ENCODE measurements at regions not wholly inside any gene's neighbourhood (a gene's known extent, or its start where the extent isn't known, plus 50 kb on each side); places are given as distances from the start of the nearest gene placed in this dataset.

DNA sequence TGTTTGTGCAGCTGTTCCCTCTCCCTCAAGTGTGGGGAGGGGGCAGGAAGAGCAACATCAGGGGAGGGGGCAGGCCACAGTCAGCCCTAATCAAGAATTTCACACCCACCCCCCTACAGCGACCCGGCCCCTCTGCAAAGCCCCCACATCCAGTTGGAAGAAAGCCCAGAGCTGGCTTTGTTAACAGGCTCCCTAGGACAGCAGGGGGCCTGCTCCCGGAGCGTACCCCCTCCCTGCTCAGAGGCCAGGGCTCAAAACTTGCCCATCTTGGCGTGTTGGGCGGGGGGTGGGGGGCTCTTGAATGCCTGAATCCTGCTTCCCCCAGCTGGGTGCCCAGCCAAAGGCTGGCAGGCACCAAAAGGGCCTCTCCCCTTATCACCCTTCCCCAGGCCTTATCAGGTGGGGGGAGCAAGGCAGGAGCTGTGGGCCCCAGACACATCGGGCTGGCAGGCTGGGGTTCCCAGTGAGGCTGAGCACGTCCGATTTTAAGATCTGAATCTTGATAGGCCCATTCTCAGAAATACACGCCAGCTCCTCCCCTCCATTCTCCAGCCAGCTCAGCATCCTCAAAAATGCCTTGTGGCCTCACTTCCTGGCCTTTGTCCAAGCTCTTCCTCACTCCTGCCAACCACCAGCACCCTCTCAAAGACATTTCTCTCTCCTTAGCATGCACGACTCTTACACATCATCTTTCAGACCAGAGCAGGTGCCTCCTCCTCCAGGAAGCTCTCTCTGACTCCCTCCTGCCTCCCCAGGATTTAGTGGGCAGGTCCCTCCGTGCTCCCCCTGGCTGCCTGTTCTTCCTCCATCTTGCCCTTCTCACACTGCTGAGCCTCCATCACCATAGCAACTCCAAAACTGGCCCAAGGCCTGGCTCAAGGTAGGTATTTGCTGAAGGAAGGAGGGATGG, 384.8 kb downstream of the MN1 start:
- DNase-seq (ENCODE audit: low read depth): peak; percentile 94

DNA sequence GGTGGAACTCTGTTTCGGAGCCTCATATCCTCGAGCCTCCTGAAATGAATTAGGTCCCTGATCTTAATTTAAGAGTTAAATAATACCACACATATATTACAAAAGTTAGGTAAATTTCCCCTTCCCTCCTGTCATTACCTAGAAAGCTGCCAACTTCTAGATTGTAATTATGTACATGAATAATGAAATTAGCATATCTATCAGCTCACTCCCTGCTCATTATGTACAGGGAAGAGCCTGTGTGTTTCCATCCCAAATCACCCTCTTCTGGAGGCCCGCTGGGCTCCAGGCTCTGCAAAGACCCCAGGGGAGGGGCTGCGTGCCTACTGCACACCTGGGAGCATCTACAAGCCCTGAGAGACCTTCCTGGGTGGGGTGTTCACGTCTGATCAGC, 384.1 kb downstream of the MN1 start:
- DNase-seq (ENCODE audit: low read depth): no peak

DNA sequence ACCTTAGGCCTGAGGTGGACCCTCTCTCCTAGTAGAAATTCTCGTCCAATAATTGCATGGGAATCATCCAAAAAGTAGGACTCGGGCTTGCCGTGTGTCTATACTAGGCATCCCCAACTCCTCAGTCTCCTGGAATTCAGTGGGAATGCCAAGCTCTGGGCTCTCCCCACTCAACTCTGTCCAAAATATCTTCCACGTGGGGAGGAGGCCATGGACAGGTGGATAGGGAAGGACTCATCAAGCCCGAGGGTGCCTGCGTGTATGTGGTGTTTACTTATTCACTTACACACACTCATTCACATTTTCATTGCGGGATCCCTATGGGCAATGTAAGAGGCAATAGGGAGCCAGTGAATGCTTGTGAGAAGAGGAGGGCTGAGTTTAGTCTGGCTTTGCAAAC, 383.3 kb downstream of the MN1 start:
- DNase-seq (ENCODE audit: low read depth): no peak

DNA sequence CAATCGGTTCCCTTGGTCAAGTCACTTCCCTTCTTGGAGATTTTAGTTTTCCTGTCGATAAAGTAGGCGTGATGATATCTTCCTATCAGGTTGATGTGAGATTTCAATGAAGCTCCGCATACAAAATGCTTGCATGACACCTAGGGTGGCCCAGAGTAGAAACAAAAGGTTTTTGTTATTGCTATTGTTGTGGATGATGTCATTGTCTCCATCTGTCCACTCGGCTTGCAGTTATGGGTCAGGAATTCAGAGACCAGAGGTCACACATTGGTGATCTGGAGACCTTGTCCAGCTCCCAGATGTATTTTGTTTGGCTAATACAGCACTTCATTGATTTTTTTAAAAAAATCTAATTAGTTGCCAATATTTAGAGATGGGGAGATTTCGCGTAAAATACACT, 382.1 kb downstream of the MN1 start:
- no peak for DNase-seq (ENCODE audit: low read depth)

DNA sequence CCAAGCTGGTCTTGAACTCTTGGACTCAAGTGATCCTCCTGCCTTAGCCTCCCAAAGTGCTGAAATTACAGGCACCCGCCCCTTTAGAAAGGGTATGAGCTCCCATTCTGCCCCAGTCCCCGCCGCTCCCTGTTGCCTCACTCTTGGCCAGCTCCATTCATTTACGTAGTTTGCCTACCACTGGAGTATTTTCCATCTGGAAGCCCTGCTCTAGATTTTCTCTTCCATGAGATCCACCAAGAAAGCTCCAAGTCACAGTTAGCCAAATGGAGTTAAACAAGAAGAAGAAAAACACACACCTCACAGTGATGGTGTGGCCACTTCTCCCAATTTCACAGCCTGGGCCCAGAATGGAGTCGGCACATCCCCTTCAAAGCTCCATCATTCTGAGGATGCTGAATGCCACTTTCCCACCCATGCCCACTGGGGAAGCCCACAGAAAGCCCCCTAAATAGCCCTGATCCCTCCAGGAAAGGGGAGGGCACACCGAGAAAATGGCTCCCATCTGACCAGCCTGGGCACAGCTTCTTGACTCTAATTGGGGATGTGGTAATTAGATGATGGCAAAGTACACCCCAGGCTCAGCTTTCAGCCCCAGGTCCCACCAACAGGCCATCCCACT, 381.2 kb downstream of the MN1 start:
- no peak for DNase-seq (ENCODE audit: low read depth)

DNA sequence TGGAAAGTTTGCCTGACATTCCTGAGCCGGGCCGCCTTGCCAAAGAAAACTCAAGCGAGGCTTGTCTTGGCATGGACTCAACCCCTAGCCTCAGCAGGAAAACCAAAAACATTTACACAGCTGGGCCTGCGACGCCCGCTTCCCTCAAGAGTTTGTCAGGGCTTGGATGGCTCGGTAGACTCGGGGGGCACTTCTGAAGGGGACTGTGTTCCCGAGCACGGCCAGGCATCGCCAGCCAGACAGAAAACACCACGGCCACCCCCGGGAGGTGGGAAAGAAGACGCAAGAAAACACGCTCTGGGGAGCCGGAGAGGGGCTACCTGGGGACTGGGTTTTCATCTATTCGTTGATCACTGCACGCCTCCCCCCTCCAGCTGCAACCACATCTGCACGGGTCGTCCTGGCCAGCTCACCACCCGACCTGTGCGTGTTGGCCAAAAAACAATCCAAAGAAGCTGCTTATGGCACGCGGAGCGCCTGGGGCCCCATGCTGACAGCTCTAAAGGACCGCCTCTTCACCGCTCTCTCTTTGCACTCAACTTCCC, 380.7 kb downstream of the MN1 start:
- peak; percentile 96 for DNase-seq (ENCODE audit: low read depth)

DNA sequence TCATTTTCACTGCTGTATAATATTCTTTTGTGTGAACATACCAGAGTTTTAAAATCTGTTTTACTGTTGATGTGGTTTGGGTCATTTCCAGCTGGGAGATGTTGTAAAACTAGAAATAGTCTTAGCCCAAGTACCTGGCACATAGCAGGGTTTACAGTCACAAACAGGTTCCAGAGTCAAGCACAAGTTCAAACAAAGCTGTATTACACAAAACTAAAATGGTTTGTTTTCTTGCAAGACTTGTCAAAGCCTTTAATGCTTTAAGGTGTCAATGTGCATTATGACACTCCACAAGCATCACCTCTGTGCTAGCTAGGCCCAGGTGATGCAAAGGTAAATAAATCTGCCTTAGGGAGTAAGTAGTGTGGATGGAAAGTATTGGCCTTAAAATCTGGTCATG, 379.1 kb downstream of the MN1 start:
- no peak for DNase-seq (ENCODE audit: low read depth)

DNA sequence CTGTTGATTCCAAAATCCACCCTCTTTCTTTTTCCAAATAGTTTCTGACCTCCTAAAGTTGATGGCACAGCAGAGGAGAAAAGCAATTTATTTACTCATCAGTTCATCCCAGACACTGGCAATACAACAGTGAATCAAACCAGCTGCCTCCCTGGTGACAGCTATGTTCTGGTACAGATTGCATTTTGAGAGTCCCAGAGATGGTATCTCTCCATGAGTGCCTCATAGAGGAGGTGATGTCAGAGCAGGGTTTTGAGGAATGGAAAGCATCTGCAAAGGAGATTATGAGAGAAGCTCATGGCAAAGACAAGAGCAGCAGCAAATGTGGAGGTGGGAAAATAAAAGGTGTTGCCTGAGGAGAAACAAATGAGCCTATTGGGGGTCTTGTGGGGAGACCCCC, 377.2 kb downstream of the MN1 start:
- DNase-seq (ENCODE audit: low read depth): peak; percentile 76

DNA sequence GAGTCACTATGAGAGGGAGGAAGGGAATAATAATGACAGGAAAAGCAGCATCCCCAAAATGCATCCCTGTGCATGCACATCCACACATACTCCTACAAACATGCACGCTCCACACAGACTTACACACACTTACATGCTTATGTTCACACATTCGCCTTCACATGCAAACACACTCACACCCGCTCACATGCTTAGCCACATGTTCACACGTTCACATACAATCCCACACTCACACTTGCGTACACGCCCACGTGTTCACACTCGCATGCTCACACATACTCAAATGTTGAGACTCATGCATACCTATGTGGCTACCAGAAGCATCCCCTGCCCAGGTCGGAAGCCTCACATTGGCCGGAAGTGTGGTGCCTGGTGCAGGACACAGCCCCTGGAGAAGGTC, 372.1 kb downstream of the MN1 start:
- no peak for DNase-seq (ENCODE audit: low read depth)

DNA sequence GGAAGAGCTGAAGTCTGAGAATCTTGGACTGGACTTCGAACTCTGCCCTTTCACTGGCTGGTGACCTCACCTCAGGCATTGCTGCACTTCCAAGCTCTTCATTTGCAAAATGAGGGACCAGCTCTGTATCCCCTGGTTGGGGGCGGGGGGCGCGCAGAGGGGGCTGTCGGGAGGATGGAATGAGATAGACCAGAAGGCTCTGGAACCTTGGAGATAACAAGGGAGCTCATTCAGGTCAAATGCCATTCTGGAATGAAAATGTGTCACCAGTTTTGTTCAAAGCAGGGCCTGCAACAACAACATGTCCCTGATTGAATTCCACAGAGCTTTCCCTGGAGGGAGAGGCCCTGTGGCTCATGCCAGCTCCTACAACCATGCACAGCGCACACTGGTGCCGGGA, 370.5 kb downstream of the MN1 start:
- no peak for DNase-seq (ENCODE audit: low read depth)

DNA sequence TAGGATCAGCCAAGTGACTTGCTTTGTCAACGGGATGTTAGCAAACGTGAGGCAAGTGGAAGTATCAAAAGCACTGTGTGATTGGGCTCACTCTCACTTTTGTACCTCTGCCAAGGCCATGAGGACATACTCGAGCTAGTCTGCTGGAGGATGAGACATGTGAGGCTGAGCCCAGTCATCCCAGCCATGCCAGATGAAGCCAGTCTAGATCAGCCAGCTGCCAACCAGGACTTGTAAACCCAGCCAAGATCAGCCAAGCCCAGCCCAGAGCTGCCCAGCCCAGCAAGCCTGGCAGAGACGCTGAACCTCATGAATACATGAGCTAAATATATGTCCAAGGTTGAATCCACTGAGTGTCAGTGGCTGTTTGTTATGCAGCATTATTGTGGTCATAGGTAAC, 369.7 kb downstream of the MN1 start:
- no peak for DNase-seq (ENCODE audit: low read depth)

DNA sequence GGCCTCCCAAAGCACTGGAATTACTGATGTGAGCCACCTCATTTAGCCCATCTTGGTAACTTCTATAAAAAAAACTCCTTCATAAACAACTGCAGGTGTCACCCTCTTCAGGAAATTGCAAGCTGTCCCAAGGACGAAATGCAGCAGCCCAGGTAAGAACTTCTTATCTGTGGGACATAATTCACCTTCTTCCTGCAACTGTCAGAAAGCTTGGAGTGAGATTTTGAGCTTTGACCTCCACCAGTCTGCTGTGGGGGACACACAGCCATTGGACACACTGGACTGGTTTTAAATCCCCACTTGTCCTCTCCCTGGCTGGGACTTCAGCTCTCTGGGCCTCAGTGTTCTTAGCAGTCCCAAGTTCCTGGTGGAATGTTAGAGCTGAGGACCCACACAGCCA, 368.5 kb downstream of the MN1 start:
- no peak for DNase-seq (ENCODE audit: low read depth)

DNA sequence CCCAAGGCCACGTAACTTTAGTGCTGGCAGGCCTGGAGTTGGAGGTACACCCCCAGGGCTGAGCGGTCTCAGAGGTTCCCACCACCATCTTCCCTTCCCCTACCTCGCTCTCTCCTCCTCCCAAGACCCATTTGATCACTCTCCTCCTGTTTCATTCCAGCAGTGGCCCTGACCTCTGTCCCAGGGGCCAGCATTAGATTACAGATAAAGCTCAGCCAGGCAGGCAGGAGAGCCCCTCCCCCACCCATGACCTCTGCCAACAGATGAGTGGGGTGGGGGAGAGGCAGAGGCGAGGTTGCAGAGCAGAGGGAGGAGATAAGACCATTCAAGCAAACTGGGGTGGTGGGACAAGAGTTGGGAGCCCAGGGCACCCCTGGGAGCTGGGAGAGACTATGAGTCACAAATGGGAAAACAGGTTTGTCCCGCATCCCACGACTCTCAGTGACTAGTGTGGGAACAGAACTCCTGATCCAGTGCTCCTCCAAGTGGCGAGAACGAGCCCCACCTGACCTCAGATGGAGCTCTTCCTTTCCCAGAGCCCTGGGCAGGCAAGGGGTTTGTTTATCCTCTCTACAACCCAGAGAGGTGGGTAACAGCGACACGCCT, 367.9 kb downstream of the MN1 start:
- no peak for DNase-seq (ENCODE audit: low read depth)

DNA sequence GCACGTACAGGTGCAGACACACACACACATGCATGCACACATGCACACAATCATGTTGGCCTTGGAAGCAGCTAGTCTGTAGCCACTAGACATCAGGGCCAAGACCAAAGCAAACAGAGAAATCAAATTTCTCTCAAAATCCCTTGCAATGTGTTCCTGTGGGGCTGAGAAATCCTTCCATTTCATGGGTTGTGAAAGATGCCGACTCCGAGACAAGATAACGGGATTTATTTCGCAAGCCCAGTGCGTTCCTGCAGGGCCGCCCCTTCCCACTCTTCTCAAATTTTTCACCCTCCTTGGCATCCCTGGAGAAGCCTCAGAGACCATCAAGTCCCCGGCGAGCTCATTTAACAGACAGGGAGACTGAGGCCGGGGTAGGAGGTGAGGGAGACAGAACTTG, 366.7 kb downstream of the MN1 start:
- DNase-seq (ENCODE audit: low read depth): no peak

DNA sequence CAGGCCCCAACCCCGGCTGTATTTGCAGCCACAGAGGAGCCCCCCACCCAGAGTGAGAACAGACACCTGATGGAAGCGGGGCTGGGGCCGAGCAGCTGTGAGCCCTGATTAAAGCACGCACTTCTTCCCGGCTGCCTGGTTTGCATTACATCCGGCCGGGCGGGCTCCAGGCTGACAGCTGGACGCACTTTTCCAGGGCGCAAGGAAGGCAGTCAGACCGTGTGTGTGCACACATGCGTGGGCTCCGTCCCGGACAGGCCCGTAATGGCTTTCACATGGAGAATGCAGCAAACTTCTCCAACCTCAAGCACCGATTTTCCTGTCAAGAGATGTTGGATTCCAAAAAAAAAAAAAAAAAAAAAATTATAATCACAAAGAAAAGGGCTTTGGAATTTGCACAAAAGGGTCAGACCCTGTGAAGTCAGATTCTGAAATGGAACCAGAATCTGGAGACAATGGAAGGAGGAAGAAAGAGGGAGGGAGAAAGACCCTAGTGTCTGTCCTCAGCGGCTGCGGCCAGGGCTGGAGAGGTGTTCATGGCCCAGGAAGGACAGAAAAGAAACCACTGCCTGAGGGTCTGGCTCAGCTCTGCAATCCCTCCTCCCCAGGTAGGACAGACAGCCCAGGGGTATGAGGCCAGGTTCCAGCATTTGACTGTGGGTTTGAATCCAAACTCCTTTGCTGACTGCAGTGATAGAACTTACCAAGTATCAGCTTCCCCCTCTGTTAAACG, 365.5 kb downstream of the MN1 start:
- peak; percentile 46 for DNase-seq (ENCODE audit: low read depth)

DNA sequence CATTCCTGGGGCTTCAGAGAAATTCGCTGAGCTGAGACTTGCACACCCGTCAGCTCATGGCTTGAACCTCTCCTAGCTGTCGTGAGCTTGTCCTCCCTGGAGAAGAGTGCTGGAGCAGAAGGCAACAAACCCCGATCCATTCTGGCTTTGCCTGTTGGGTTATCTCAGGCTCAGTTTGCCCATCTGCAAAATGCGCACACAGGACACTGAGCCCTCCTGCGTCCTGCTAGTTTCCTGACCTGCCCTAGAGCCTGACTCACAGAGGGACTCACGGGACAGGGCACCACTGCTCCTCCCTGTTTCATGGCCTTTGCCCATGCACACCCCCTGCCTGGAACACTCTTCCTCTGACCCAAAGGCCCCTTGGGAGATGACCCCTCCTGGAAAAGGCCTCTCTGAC, 365.0 kb downstream of the MN1 start:
- no peak for DNase-seq (ENCODE audit: low read depth)

DNA sequence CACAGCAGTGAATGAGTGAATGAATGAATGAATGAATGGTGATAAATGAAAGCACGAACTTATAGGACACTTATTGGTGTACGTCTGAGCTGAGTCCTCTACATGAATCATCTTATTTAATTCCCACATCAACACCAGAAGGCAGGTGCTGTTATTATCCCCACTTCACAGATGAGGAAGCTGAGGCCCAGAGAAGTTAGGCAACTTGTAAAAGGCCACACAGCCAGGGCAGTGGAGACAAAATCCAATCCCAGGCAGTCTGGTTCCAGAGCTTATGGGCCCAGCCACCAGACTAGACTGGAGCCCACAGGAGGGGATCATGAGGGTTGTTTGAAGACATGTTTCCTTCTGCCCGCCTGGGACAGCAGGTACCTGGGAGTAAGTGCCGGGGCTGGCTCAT, 364.0 kb downstream of the MN1 start:
- no peak for DNase-seq (ENCODE audit: low read depth)

DNA sequence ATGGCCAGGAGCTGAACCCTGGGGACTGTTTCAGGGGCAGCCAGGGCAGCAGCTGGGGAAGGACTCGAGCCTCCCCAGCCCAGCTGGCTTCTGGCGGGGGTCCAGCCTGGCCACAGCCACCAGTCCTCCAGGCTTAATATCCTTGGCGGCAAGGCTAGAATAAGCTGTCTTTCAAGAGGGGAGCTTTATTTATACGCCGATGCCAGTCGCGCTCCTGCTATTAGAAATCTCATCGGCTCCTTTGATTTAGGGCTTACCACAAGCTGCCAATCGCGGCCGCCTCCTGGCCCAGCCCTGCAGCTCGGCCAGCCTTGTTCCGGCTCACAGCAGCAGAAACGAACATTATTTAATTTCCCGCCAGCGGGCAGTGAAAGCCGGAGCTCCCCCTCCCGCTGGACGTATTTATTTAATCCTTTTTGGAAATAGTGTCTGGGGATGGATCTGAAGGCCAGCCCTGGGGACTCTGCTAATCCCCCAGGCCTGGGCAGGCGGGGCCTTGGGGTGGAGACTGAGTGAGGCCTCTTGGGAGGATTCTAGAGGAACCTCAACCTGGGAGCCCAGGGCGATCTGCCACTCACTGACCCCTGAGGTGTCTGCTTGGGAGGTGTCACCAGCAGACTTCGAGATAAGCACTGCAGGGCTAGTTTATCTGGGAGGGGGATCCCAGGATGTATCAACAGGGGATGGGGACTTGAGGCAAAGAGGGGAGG, 363.1 kb downstream of the MN1 start:
- DNase-seq (ENCODE audit: low read depth): peak; percentile 41

DNA sequence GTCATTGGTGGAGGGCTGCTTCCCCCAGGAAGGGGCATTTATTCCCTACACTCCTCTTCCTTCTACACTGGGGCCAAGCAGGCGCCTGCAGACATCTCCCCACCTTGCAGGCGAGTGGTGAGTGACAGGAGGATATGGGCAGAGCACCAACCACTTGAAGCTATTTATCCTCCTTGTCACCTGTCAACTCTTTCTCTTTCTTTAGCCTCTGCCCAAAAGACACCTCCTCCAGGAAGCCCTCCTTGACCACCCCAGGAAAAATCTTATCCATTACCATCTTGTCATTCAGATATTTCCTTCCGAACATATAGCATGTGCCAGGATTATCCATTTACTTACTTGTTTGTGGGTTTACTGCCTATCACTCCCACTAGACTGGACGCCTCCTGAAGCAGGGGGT, 362.4 kb downstream of the MN1 start:
- DNase-seq (ENCODE audit: low read depth): no peak

DNA sequence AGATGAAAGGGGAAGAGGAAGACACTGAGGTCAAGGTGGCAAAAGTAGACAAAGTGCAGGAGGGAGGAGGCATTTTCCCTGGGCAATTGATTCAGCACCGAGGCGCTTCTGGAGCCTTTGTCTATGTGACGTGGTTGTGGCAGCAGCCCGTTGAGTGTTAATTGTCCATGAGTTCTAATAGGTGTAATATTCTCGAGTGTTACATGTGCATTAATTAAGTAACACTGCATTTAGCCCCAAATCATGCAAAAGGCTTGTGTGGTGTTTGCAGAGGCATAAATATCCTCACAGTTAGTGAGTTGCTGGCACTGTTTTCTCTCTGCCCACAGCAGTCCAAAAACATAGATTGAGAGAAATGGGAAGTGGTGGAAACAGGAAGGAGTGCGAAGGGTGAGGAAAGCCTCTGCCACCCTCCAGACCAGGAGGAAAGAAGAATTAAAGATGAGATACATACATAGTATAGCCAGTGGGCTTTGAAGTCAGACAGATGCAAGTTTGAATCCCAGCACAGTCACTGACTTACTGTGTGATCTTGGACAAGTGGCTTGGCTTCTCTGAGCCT, 361.2 kb downstream of the MN1 start:
- DNase-seq (ENCODE audit: low read depth): no peak

DNA sequence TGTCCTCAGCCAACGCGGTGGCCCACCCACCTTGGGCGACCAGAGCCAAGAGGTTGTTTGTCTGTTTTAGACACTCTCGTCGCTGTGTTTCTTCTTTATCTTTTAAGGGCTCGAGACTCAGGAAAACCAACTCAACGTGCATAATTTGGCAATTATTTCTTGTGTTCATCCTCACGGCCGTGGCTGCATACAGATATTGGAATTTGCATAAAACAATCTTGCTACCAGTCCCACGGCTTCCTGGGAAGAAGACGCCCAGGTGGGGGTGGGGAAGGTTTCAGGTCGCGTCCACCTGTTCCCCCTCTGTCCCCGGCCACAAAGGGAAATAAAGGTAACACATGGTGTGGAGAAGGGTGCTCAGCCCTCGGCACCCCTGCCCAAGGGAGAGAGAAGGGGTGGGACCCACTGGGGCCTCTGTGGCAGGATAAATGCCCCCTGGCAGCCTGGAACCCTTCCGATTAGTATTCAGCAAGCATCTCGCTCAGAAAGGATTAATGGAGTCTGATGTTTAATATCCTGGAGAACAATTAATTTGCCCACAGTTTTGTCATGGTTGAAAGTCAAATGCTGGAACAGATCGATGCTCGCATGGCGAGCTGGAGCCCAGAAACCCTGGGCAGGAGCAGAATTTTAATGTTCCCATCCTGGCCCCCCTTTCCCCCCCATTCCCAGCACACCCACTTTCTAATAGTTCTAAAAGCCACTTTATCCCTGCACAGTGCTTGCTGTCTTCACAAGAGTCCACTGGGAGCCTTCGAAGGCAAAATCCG, 359.7 kb downstream of the MN1 start:
- DNase-seq (ENCODE audit: low read depth): no peak

All from EH (cell line).